ENCODE measurements at regions not wholly inside any gene's neighbourhood (a gene's known extent, or its start where the extent isn't known, plus 50 kb on each side); places are given as distances from the start of the nearest gene placed in this dataset.

DNA sequence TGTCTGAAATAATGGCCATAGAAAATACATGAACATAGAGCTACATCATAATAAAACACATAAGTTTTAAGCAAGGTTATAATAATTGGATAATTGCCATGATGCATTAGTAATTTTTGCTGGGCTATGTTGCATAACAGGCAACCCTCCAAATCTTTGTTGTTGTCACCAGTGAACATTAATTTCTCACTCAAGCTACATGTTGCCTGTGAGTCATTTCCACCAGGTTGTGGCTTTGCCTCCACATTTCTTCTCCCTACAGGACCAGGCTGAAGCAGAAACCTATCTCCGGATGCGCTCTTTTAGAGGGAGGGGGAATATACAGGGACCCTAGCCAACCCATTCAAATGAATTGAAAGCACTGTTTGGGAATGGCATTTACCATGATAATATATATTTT is 347.7 kb downstream of the GABRG1 start:
- no peak for DNase-seq

DNA sequence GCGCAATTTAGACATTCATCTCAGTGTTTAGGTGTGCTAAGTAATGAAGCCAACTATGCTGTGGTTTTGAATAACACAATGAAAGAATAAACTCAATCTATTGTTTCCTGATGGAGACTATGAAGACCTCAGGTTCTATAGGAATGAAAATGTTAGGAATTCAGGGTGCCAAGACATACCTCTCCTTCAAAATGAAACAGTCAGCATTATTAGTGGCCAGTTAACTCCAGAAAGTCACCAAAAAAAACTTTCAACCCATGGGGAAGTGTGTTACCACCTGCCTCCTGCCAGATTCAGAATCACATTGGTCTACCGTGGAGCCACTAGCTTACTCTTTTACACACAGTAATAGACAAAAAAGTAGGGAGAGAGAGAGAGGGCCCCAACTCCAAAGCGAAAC is 352.9 kb downstream of the GABRG1 start:
- no peak for DNase-seq

DNA sequence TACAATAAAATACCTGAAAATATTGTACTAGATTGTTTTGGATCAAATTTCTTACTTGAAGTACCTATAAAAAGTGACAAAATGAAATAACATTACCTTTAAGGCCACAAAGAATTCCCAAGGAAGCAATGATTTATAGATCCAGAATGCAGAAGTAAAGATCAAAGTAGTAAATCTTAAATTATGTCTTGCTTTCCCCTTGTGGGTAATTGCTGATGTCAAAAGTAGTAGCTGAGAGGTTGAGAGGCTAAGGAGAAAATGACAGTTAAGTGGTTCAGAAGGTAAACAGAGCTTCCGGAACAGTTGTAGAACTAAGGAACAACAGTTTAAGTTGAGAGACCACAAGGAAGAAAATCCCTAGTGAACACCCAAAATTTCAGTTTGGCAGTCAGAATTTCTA is 358.3 kb downstream of the GABRG1 start:
- no peak for DNase-seq

DNA sequence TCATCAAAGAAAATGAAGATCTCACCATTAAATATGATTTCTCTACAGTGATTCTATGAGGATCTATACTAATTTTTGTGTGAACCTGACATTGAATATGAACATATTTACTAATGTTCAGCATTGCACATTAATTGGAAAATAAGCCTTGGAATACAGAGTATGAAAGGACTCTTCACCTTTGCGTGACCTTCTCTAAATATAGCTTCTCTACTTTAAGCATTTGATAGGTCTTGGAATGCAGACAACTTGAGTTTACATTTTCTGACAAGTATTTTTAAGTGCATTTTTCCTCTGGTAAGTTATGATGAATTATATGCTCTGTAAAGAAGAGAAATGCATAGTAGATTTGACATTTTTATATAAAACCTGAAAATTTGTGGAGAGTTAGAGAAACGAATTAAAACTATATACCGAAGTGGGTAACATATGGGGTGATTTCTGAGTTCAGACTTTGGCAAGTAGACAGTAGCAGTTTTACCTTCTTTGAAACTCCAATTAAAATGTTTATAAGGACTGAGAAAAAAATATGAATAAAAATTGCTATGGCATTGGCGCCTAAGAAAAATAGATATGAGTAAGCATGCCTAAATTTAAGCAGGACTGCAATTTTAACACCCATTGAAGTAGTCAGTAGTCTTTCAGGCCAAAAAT is 371.9 kb downstream of the GABRG1 start:
- no peak for DNase-seq

DNA sequence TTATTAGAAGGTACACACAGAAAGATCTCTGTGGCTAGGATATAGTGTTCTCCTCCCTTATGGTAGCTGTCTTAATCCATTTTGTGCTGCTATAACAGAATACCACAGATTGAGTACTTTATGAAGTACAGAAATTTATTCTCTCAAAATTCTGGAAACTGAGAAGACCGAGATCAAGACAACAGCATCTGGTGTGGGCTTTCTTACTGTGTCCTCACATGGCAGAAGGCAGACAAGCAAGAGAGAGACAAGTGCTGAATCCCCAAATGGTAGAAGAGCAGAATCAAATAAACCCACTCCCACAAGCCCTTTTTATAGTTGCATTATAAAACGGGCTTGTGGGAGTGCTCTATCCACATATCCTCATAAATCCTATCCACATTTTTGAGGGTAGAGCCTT is 373.1 kb downstream of the GABRG1 start:
- no peak for DNase-seq

DNA sequence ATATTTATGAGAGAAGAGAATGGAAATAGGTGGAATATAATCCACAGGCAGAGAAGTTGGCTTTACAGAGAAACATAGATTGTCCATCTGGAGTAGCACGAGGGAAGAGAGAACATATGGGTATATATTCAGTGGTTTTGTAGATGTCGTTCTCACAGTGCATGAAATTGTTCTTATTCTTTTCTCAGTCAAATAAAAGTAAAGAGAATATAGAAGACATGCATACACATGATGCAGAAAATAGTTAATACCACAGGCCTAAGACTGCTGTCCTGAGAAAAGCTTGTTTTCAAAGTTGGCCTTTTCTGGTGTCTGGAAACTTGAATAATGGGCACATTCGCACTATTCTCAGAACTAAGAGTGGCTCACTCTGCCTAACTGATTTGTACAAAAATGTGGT is 378.1 kb downstream of the GABRG1 start:
- no peak for DNase-seq

DNA sequence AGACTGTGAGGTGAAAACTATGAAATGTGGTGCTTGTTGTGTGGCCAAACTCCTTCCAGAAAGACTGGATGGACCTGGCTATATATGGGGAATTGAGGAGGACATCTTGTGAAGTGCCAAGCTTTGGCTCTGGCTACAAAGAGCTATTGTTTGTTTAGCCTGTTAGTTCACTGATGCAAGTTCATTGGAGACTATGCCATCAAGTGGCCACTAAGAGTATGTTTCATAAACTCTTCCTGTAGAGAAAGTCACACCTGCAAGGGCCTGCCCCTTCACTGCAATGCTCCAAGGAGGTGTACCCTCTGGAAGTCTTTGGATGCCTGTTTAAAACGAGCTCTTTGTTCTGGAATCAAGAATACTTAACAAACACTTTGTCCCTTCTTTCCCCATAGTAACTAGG is 382.0 kb downstream of the GABRG1 start:
- no peak for DNase-seq

DNA sequence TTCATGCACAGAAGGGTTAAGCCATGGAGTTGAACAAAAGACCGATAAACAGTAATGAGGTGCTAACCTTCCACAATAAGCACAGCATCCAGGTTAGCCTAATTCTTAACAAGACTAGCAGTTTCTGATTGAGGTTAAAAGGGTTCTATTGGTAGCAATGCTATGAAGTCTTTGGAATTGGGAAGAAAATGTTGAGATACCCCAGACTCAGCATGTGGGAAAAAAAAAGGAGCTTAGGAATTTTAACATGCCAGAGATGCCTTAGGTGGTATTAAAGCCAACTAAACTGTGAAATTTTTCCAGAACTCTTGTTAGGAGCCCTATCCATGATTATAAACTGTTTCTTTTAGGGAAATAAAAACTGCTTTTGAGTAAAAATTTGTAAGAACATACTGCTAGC is 391.7 kb downstream of the GABRG1 start:
- no peak for DNase-seq

DNA sequence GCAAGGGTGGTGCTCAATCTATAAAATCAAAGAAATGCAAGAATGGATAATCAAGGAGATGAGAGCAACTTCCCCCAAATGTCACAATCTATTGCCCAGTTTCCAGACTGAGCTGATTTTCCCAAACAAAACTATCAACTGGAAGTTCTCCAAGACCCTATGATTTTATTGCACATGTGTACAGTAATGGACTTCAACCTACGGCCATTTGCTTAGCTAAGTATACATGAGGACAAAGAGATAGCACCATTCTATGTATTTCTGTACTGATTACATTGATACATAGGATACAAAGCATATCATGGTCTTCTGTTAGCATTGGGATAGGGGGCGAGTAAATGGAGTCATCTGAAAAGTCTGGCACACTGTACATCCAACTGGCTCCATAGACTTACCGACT is 407.8 kb downstream of the GABRG1 start:
- DNase-seq: no peak

DNA sequence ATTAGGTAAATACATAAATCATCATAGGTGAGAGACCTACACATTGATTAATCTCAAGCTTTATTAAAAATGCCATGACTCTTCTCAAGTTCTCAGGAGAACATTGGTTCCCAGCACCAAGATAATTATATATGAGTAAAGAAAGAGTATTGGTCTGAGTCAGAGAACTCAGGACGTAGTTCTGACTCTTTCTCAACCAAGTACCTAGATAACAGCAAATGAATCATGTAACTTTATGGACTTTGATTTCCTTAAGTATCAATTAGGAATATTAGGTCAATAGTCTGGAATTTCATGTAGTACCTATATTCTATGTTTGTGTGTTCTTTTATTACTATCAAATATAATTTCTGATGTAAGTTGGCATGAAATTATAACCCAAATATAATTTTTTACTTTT is 409.9 kb downstream of the GABRG1 start:
- no peak for DNase-seq

DNA sequence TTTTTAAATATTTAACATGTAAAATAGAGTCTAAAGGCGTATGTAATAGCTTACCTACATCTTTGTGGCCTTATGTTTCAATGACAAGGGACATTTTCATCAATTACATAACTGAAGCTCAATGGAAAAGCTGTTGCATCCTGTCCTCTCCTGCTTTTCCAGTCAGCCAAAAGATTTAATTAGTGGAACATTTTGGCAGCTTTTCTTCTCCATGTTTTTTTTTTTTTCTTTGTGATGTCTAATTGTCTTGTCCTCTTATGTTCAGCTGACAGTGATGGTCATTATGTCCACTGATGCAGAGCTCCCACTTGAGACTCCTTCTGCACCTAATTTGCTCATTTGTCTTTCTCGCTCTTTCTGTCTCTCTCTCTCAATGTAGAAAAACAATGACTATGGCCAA is 422.2 kb downstream of the GABRG1 start:
- no peak for DNase-seq

DNA sequence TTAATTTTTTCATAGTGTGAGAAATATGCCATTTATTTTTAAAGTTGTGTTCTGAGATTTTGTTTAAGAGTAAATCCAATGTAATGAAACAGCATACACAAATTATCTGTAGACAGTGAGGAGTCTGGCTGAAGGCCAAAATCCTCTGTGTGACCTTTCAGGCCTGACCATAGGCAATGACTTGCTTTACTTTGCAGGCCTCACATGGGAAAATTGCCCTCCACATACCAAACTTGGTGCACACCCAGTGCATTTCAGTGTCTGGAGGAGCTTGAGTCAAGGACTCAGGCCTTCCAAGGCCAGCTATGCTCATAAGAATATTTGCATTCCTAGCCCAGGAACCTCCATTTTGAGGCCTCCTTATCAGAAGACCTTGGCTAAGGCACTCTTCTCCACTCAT is 430.1 kb downstream of the GABRG1 start:
- DNase-seq: no peak

DNA sequence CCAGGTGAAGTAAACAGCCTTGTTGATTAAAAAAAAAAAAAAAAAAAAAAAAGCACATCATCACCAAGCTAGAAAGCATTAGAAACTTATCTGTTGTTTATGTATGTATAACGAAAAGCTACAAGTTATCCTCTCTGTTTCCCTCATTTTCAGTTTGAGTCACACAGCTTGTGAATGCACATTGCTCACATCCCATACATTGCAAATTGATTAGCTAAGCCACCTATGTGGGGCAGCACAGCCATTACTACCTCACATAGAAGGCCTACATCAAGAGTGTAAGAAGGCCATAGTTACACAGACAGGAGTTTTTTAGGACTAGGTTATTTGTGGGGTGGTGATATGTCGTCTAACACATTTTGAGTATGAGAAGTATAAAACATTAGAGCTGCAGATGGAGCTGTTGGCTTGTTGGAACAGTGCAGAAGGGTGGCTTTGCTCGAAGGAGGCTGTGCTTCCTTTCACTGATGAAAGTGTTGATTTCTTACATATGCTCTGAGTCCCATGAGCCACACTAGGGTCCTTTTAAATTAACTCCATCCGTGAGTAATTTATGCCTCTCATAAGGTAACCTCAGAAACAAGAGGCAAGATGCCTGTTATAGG is 431.6 kb downstream of the GABRG1 start:
- DNase-seq: no peak

DNA sequence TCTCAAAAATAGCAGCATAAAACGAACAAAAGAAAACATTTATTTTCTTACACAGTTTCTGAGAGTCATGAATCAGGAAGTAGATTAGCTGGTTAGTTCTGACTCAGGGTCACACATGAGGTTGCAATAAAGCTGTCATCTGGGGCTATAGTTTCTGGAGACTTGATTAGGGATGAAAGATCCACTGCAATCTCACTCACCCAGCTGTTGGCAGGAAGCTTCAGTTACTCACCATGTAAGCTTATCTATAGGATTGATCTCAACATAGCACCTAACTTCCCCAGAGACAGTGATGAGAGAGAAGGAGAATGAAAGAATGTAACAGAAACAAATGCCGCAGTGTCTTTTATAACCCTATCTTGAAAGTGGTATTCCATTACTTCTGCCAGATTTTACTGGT is 435.5 kb downstream of the GABRG1 start:
- no peak for DNase-seq

DNA sequence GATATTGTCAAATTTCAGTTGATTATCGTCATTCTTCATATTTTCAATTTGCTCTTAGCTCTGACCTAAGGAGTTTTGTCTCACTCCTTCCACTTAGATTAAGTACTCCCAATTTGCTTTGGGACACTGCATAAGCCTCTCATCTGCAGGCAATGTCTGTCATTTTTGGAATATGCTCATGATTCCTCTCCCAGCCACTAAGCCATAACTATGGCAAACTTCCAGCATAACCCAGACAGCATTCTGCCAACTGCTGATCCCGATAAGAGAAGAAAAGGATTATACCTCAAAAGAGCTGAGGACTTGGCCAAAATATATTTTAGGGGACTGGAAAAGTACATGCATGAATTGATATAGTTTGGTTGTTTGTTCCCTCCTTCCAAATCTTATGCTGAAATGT is 444.4 kb downstream of the GABRG1 start:
- DNase-seq: no peak

DNA sequence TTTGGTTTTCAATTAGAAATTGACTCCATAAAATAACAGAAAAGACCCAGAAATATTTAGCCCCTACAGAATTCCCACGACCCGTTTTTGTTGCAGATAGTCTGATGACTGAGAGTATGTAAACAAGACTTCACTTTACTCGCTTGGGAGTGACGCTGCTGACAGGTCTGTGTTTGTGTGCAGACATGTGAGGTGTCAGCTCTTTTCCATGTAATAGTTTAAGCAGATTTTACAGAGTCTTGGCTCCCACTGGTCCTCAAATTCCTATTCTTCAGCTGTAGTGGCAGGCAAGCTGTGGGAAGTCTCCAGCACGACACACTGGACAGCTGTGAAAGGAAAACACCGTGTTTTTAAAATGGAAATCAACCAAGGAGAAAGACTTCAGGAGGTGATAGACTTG is 455.7 kb downstream of the GABRG1 start:
- no peak for DNase-seq

DNA sequence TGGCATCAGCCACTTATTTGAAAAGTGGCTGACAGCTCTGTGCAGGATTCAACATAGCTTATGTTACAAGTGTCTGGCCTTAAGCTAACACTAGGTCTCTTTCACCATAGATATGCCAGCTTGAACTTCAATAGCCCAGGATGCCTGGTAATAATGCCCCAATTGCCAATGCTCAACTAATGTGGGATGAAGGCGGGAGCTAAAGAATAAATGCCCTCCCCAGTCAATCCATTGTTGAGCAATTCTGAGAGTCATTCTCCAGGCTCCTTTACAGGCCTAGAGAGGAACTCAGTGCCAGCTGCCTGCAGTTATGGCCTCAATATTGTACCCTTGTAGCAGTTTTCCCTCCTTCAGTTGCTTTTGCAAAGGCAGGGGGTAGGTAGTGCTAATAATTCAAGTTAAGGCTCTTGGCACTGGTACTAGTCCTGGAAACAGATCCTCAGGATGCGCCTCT is 460.2 kb downstream of the GABRG1 start:
- DNase-seq: no peak

DNA sequence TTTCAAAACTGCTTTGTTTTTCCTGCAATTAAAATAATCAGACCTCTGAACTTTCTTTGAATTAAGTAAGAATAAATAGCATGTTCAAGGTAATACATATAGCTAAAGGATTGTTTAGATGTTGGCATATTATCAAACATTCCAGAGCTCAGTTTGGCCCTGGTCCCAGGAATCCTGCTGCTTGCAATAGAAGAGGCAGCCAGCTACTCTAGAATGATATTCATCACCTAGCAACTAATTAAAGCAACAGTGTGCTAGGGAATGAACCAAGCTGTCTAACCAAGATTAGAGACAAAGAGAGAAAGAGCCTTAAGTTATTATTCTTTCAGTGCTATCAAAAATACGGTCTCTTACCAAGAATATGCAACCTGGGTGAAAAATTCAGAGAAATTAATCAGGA is 460.9 kb downstream of the GABRG1 start:
- no peak for DNase-seq

DNA sequence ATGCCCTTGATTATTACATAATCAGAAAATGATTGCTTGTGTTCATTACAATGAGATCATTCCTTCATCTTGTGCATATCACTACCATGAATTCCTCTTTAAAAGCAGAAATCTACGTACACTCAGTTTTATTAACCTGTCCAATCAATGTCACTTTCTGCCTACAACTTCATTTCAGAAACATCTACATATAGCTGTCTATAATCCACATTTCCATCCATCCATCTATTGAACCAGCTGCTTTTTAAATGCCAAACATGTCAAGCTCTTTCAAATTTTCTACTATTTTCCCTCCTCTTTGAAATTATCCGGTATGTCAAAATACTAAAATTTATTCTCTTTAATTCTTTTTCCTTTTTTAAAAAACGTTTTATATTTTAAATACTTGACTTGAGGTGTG is 462.0 kb downstream of the GABRG1 start:
- no peak for DNase-seq

DNA sequence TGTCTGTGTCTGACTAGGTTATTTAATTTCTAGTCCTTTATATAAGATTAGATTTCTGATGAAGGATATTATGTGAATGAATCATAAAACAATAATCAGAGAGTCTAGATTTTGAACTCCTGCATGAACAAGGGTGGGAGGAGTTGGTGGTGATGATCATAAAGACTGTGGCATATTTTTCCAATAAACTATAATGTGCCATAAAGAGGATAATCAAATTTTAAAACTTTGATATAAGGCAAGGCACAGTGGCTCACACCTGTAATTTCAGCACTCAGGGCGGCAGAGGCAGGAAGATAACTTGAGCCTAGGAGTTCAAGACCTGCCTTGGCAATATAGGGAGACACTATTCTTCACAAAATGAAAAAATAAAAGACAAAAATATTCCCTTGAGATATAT is 473.3 kb downstream of the GABRG1 start:
- DNase-seq: no peak

DNA sequence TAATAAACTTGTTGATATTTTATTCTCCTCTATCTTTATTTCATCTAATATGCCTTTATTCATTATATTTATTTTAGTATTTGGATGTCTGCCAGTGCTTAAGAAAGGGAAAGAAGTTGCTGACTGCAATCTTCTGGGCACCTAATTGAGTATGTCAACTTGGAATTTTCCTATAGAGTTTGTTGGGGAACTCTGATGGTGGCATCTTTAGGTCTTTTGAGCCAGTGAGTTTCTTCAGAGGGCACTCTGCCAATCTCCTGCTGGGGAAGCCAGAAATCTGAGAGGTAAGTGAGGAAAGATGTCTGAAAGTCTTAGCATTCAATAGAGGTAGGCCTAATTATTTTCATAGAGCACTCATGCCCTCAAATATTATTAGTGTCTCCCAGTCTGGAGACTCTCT is 475.0 kb downstream of the GABRG1 start:
- no peak for DNase-seq

DNA sequence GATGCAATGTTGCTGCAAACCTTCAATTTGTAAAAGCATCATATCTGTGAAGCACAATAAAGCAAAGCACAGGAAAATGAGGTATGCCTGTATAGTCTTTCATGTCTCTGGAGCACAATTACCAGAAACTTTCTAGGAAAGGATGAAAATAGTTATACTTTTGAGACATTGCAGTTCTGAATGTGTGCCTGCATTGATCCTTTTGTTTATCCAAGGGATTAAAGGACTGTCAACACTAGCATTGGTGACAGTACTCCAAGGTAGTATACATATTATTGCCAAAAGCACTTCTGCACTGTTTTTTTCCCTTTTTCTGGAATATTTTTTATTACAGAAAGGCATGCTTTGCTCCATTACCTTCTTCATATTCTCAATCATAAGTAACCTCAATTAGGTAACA is 476.0 kb downstream of the GABRG1 start:
- no peak for DNase-seq

DNA sequence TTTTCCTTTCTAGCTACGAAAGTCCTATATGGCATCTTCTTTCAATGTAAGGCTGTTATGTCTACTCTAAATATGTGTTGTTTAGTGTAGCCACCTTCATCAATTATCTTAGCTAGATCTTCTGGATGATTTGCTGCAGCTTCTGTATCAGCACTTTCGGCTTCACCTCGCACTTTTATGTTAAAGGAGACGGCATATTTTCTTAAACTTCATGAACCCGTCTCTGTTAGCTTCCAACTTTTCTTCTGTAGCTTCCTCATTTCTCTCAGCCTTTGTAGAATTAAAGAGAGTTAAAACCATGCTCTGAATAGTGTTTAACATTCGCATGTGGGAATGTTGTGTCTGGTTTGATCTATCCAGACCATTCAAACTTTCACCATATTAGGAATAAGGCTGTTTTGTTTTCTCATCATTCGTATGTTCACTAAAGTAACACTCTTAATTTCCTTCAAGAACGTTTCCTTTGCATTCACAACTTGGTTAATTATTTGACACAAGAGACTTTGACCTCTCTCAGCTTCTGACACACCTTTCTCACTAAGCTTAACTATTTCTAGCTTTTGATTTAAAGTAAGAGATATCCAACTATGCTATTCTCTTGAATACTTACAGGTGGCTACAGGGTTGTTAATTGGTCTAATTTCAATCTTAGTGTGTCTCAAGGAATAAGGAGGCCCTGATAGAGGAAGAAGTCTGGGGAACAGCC is 476.8 kb downstream of the GABRG1 start:
- DNase-seq: no peak

DNA sequence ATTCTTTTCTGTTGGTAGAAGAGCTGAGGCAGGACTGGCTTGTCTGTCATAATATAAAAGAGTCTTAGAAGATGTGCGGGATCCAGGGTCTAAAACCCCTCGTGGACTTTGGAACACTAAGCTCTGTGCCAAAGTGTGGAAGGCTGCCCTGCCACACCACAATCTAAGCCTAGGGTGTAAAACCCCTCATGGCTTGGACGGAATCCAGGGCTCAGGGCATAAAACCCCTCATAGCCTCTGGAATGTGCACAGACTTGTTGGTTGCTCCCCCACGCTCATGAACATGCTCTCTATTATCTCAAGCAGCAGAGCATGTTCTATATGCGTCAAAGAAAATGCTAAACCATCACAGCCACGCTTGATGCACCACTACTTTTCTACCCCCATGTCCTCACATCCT is 483.6 kb downstream of the GABRG1 start:
- DNase-seq: no peak

DNA sequence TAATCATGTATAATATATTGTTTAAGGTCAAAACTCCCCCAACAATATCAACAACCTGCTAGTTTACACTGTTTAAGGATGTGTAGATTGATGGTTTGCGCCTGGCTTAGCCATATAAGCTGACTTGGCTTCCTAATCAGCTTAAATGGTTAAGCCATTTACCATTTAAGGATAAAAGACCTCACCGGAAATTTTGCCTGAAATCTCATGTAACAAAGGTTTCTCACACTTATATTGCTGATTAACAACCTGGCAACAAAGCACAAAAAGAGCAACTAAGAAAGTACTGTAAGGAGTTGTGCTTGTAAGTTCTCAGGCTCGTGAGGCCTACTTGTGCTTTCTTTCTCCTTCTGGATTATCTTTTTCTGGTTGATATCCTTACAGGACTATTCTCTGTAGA is 485.2 kb downstream of the GABRG1 start:
- no peak for DNase-seq

Data from SHP77 treated with DMSO at 0.1 percent for 48 hours (cell line).